HepG2 (cell line): ENCODE measurements at regions not wholly inside any gene's neighbourhood (a gene's known extent, or its start where the extent isn't known, plus 50 kb on each side); places are given as distances from the start of the nearest gene placed in this dataset.

Experiments
- ARNT ChIP-seq: fragments of 450-650 bp; IDR thresholded peaks from 2 replicates; pipeline ENCODE4 v1.6.1; 2017
- HDAC6 ChIP-seq: fragments of 200-600 bp; sonication (generic); IDR thresholded peaks from 2 replicates; pipeline ENCODE4 v1.7.0; 2017; ENCODE audit warnings: mild to moderate bottlenecking, antibody characterized with exemption, low read length, low read depth
- JDP2 ChIP-seq: sonication (generic); formaldehyde crosslinking; IDR thresholded peaks from 2 replicates; pipeline ENCODE4 v1.8.1; 2022; ENCODE audit warnings: missing genetic modification reagents, borderline replicate concordance
- PAX8 ChIP-seq: sonication (generic); formaldehyde crosslinking; IDR thresholded peaks from 2 replicates; pipeline ENCODE4 v1.8.0; 2022; ENCODE audit warnings: mild to moderate bottlenecking, missing genetic modification reagents, borderline replicate concordance
- POLR2AphosphoS2 ChIP-seq: IDR thresholded peaks from 2 replicates; pipeline ENCODE4 v1.6.1; 2011; ENCODE audit warnings: low read depth, low read length, improper control_type of control experiment
- PRDM4 ChIP-seq: sonication (generic); formaldehyde crosslinking; IDR thresholded peaks from 2 replicates; pipeline ENCODE4 v1.9.0; 2021; ENCODE audit warnings: missing genetic modification reagents, borderline replicate concordance
- TFAP4 ChIP-seq: sonication (generic); IDR thresholded peaks from 2 replicates; pipeline ENCODE4 v1.6.1; 2016; ENCODE audit warnings: low read depth, borderline replicate concordance
- ZBTB21 ChIP-seq: sonication (generic); formaldehyde crosslinking; IDR thresholded peaks from 2 replicates; pipeline ENCODE4 v1.4.0; 2020; ENCODE audit warnings: missing genetic modification reagents
- ZFP90 ChIP-seq: sonication (generic); formaldehyde crosslinking; IDR thresholded peaks from 2 replicates; pipeline ENCODE4 v1.8.0; 2022; ENCODE audit warnings: missing genetic modification reagents, mild to moderate bottlenecking, inconsistent platforms, borderline replicate concordance

GRCh38 chr7:42561797-42562196, 324.8 kb upstream of the GLI3 start:
- TF ChIP-seq TFAP4 = no peak
- no peak for TF ChIP-seq POLR2AphosphoS2
- TF ChIP-seq ZFP90 (CRISPR knock-in tag) = no peak
- no peak for TF ChIP-seq PAX8
- TF ChIP-seq ARNT = no peak
- no peak for TF ChIP-seq ZBTB21
- TF ChIP-seq PRDM4 (CRISPR knock-in tag) = no peak
- no peak for TF ChIP-seq HDAC6
- TF ChIP-seq JDP2 (CRISPR knock-in tag) = no peak
